Fibroblast of villous mesenchyme (primary cell): ENCODE measurements at regions not wholly inside any gene's neighbourhood (a gene's known extent, or its start where the extent isn't known, plus 50 kb on each side); places are given as distances from the start of the nearest gene placed in this dataset.
A peak's percentile ranks its signal among the peaks of the same experiment; 100 is the strongest.
"Not testable (repeated sequence)": the region's sequence is repeated elsewhere in the genome, so short reads cannot be mapped to it uniquely, and the experiment has no call there.

Experiments
- DNase-seq: peaks from one replicate; pipeline ENCODE4 v3.0.0-alpha.2; 2010; ENCODE audit warnings: low read depth
- H3K4me3 ChIP-seq: 2 replicates; pipeline ENCODE4 v1.5.1; 2011; ENCODE audit warnings: low read depth, mild to moderate bottlenecking, low read length
- CTCF ChIP-seq: IDR thresholded peaks from 2 replicates; pipeline ENCODE4 v1.5.1; 2012; ENCODE audit warnings: low read depth, mild to moderate bottlenecking, low read length; ENCODE audit not compliant: insufficient read depth

DNA sequence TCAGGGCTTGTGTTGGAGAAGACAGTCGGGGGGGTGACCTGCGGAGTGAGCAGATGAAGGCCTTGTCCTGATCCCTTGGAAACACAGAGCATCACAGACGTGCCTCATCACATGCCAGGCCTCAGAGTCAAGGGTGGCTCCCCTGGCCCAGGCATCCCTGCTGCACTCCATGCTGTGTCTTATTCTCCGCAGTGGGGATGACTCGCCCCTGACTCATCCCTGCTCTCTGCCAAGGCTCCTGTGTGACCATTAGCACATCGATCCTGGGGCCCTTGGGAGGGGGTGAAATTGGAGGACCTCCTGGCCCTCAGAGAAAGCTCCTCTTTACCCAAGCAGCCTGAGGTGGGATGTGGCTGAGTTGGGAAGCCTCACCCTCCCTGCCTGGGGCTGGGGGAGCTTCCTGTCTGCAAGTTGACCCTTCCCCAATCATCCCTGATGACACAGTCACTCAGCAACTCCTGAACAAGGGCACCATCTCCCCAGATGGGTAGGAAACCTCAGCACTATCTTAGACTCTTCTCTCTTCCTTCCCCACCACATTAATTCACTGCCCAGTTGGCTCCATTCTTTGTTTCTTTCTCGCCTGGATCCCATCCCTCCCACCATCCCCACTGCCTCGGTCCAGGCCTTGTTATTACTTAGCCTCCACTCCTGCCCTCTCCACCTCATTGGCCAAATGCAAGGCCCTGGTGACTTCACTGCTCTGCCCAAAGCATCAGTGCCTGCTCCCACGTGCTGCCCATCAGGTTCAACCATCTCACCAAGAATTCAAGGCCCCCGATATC is 74.6 kb downstream of the CAMK2N1 start:
- peak; percentile 54 for DNase-seq
- TF ChIP-seq CTCF = no peak
- H3K4me3 ChIP-seq = no peak overlapping the region

DNA sequence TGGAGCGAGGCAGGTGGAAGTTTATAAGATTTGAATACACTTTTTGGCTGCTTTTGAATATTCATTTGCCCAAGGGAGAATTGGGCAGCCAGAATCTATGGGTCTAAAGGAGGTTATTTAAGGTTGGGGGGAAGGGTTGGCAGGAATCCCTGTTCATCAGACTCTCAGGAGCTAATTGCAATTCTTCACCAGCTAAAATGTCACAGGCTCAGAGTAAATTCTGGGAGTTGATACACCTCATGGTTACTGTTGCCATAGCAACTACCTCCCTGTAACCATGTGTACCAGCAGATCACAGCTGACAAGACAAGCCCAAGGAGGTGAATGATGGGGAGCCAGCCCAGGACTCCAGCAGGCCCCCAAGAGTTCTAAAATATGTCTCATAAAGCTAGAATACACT is 75.5 kb downstream of the CAMK2N1 start:
- no peak for TF ChIP-seq CTCF
- H3K4me3 ChIP-seq = no peak overlapping the region
- no peak for DNase-seq

DNA sequence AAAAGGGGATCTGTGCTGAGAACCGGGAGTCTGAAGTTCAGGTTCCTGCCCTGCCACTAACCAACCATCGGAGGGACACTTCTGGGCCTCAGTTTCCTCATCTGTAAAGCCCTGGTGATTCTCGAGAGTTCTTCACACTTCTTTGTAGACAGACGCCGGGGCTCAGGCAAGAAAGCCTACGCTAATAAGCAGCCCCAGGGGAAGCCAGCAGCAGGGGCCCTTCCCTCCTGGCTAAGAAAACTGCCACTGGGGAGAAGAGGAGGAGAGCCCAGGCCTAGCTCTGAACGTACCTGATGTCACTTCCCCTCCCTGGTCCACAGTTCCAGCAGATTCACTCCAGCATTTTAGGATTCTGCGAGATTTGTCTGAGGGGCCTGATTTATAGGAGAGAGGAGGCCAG is 76.0 kb downstream of the CAMK2N1 start:
- no peak for DNase-seq
- no peak for TF ChIP-seq CTCF
- H3K4me3 ChIP-seq = no peak overlapping the region

GRCh38 chr1:20409012-20409411 is 77.0 kb downstream of the CAMK2N1 start:
- DNase-seq = no peak
- H3K4me3 ChIP-seq = no peak overlapping the region
- TF ChIP-seq CTCF = no peak

GRCh38 chr1:20408133-20408650 is 77.8 kb downstream of the CAMK2N1 start:
- not testable (repeated sequence) for H3K4me3 ChIP-seq, DNase-seq

DNA sequence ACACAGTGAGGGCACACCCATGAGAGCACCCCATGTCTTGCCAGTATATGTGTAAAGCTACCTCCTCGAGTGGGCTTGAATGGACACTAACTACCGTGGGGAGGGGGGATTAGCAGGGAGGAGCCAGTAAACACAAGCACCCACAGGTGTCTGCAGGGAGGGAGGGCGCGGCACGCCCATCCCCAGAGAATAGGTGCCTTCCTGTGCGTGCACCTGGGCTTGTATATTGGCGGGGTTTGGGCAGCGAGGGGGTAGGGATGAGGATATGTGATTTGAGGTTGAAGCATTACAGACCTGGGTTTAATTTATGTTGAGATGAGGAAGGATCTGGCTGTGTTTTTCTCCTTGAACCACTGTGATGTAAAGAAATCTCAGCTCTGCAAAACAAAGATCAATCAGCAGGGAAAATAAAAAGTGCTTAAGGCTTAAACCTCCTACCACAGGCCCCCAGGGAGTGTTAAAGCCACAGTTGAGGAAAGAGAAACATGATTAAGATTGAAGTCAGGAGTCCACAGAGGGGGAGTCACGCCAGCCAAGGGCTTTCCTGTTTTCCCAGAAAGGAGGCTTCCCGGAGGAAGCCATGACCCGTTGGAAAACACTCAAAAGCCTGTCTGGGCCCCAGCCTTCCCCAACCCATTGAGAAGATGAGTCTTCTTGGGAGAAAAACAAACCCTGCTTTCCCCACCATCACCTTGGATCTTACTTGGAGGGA is 80.0 kb downstream of the CAMK2N1 start:
- DNase-seq = peak; percentile 37
- no peak overlapping the region for H3K4me3 ChIP-seq
- TF ChIP-seq CTCF = no peak

GRCh38 chr1:20405051-20405754 is 80.8 kb downstream of the CAMK2N1 start:
- no peak for TF ChIP-seq CTCF

More at GRCh38 chr1:20405051-20405754, 80.8 kb downstream of the CAMK2N1 start:
- H3K4me3 ChIP-seq = no peak overlapping the region
- no peak for DNase-seq
